ENCODE measurements at regions not wholly inside any gene's neighbourhood (a gene's known extent, or its start where the extent isn't known, plus 50 kb on each side); places are given as distances from the start of the nearest gene placed in this dataset.
"Not testable (repeated sequence)": the region's sequence is repeated elsewhere in the genome, so short reads cannot be mapped to it uniquely, and the experiment has no call there.

GRCh38 chr1:41980827-41981653 lies 62.3 kb upstream of the HIVEP3 start:
- DNase-seq (ENCODE audit: low read depth) = peak; percentile 70

- no peak for DNase-seq (ENCODE audit: low read depth)
Observed at GRCh38 chr1:41978986-41979385, 60.3 kb upstream of the HIVEP3 start.

- no peak for DNase-seq (ENCODE audit: low read depth)
Observed at GRCh38 chr1:41977326-41977725, 58.6 kb upstream of the HIVEP3 start.

GRCh38 chr1:41976671-41977070 lies 57.9 kb upstream of the HIVEP3 start:
- DNase-seq (ENCODE audit: low read depth) = no peak

GRCh38 chr1:41975850-41976569 lies 57.3 kb upstream of the HIVEP3 start:
- no peak for DNase-seq (ENCODE audit: low read depth)

GRCh38 chr1:41975121-41975520 lies 56.4 kb upstream of the HIVEP3 start:
- no peak for DNase-seq (ENCODE audit: low read depth)

GRCh38 chr1:41968557-41968956 lies 49.8 kb upstream of the HIVEP3 start:
- DNase-seq (ENCODE audit: low read depth) = not testable (repeated sequence)
